PC-3 (cell line): ENCODE measurements at regions not wholly inside any gene's neighbourhood (a gene's known extent, or its start where the extent isn't known, plus 50 kb on each side); places are given as distances from the start of the nearest gene placed in this dataset.

Source experiments
- ATAC-seq: fragments of 200-7000 bp; cut with Tn5 transposase; 2 replicates; pipeline ENCODE4 v1.9.1; 2020; ENCODE audit warnings: mild to moderate bottlenecking, moderate library complexity
- BruUV-seq: library from RNA; stranded (reverse); fragments of 400-500 nt; replicated peaks from 2 replicates; lab custom pipeline; 2021; lab: Mats Ljungman, UMichigan
- CTCF ChIA-PET: fragments of 300-600 bp; sonication (Branson Sonifier 250); formaldehyde crosslinking; loops from one replicate; lab custom pipeline; 2022; ENCODE audit warnings: antibody characterized with exemption; lab: Charles Lee
- POLR2A ChIA-PET: fragments of 300-600 bp; sonication (Branson Sonifier 250); formaldehyde crosslinking; loops from one replicate; lab custom pipeline; 2022; ENCODE audit warnings: antibody characterized with exemption; ENCODE audit not compliant: unreplicated experiment; lab: Charles Lee
- DNase-seq: peaks from one replicate; pipeline ENCODE4 v3.0.0-alpha.2; 2015
- H2AFZ ChIP-seq: fragments of 300-600 bp; sonication (generic); 2 replicates; pipeline ENCODE4 v1.6.0; 2016; ENCODE audit warnings: antibody characterized with exemption, low read length
- H3F3A ChIP-seq: fragments of 300-600 bp; sonication (generic); one replicate; pipeline ENCODE4 v1.6.0; 2017; ENCODE audit warnings: antibody characterized with exemption, low read length, control low read depth, mild to moderate bottlenecking; ENCODE audit not compliant: unreplicated experiment
- H3K27ac ChIP-seq: fragments of 300-600 bp; sonication (generic); 2 replicates; pipeline ENCODE4 v1.5.1; 2016; ENCODE audit warnings: mild to moderate bottlenecking, low read length
- H3K27me3 ChIP-seq: fragments of 300-600 bp; sonication (generic); 2 replicates; pipeline ENCODE4 v1.6.1; 2016; ENCODE audit warnings: low read length, mixed read lengths
- H3K36me3 ChIP-seq: fragments of 300-600 bp; sonication (generic); 2 replicates; pipeline ENCODE4 v1.6.1; 2016; ENCODE audit warnings: low read depth, mixed run types, low read length, mixed read lengths
- H3K4me1 ChIP-seq: fragments of 300-600 bp; sonication (generic); 2 replicates; pipeline ENCODE4 v1.5.1; 2016; ENCODE audit warnings: low read length; ENCODE audit not compliant: insufficient read depth
- H3K4me2 ChIP-seq: fragments of 300-600 bp; sonication (generic); 2 replicates; pipeline ENCODE4 v1.6.0; 2016; ENCODE audit warnings: low read length
- H3K4me3 ChIP-seq: fragments of 300-600 bp; sonication (generic); 2 replicates; pipeline ENCODE4 v1.5.1; 2016; ENCODE audit warnings: mild to moderate bottlenecking, low read length, mixed read lengths
- H3K79me2 ChIP-seq: fragments of 300-600 bp; sonication (generic); 2 replicates; pipeline ENCODE4 v1.6.1; 2017; ENCODE audit warnings: low read length, mixed read lengths
- H3K9ac ChIP-seq: fragments of 300-600 bp; sonication (generic); 2 replicates; pipeline ENCODE4 v1.6.0; 2016; ENCODE audit warnings: mild to moderate bottlenecking, low read length
- H3K9me2 ChIP-seq: fragments of 300-600 bp; sonication (generic); replicated peaks from 2 replicates; pipeline ENCODE4 v1.6.1; 2016; ENCODE audit warnings: mixed run types, low read length, mixed read lengths
- H3K9me3 ChIP-seq: fragments of 300-600 bp; sonication (generic); 2 replicates; pipeline ENCODE4 v1.6.1; 2016; ENCODE audit warnings: low read length, mixed read lengths
- H4K20me1 ChIP-seq: fragments of 300-600 bp; sonication (generic); 2 replicates; pipeline ENCODE4 v1.6.1; 2016; ENCODE audit warnings: low read length, mixed read lengths
- CTCF ChIP-seq: fragments of 300-600 bp; sonication (generic); conservative IDR thresholded peaks from 2 replicates; pipeline ENCODE4 v1.5.1; 2017; ENCODE audit warnings: antibody characterized with exemption, low read depth, mild to moderate bottlenecking, low read length
- EZH2 ChIP-seq: fragments of 300-600 bp; sonication (generic); IDR thresholded peaks from one replicate; pipeline ENCODE4 v1.6.1; 2017; ENCODE audit warnings: antibody characterized with exemption, mild to moderate bottlenecking, low read length; ENCODE audit not compliant: unreplicated experiment
- EZH2phosphoT487 ChIP-seq: fragments of 300-600 bp; sonication (generic); IDR thresholded peaks from 2 replicates; pipeline ENCODE4 v1.6.1; 2018; ENCODE audit warnings: mild to moderate bottlenecking, antibody characterized with exemption, low read length, borderline replicate concordance
- intact Hi-C: fragments of 100-400 bp; cut with micrococcal nuclease; formaldehyde crosslinking; loops from 2 replicates; pipeline ENCODE4 v1.9.0; 2023

GRCh38 chr2:121898483-121898882 lies 143.0 kb downstream of the TSN start:
- Histone ChIP-seq H3F3A (no peaks in the 10 kb centered on the region), H3K4me3 (no peak overlapping the region), H3K79me2 (no peaks in the 10 kb centered on the region), H3K9me3 (no peaks in the 10 kb centered on the region), H3K4me1 (no peaks in the 10 kb centered on the region), H3K36me3 (no peaks in the 10 kb centered on the region), H3K27ac (no peak overlapping the region), H3K27me3 (peaks cover 23% of the 10 kb centered on the region), H2AFZ (peak overlapping the region; percentile 57; the same call in 1 of the 2 replicates), H3K9me2 (no peaks in the 10 kb centered on the region), H3K4me2 (no peak overlapping the region), H3K9ac (no peak overlapping the region), H4K20me1 (no peaks in the 10 kb centered on the region)
- POLR2A ChIA-PET = no interaction called here
- peak; percentile 47 for DNase-seq
- intact Hi-C loops = no loop called here
- no peak for TF ChIP-seq EZH2
- no peak for TF ChIP-seq EZH2phosphoT487
- no peak for TF ChIP-seq CTCF
- BruUV-seq = no TSS peak
- CTCF ChIA-PET = no interaction called here
- ATAC-seq = no peak

GRCh38 chr2:121900391-121900790 lies 144.9 kb downstream of the TSN start:
- Histone ChIP-seq H3K27me3 (peaks cover 37% of the 10 kb centered on the region), H3K79me2 (no peaks in the 10 kb centered on the region), H4K20me1 (no peaks in the 10 kb centered on the region), H2AFZ (no peak overlapping the region), H3K9ac (no peak overlapping the region), H3K4me1 (no peaks in the 10 kb centered on the region), H3K36me3 (no peaks in the 10 kb centered on the region), H3K4me3 (no peak overlapping the region), H3K9me3 (no peaks in the 10 kb centered on the region), H3K9me2 (no peaks in the 10 kb centered on the region), H3K27ac (no peak overlapping the region), H3F3A (no peaks in the 10 kb centered on the region), H3K4me2 (no peak overlapping the region)
- ChIA-PET CTCF (no interaction called here), POLR2A (no interaction called here)
- no peak for TF ChIP-seq EZH2phosphoT487
- TF ChIP-seq EZH2 = no peak
- TF ChIP-seq CTCF = no peak
- intact Hi-C loops = no loop called here
- DNase-seq = no peak
- BruUV-seq = no TSS peak
- no peak for ATAC-seq

GRCh38 chr2:121902171-121902591 lies 146.7 kb downstream of the TSN start:
- DNase-seq = no peak
- TF ChIP-seq CTCF = 0 out of 2 replicates have a peak, but pooled peaks have one; percentile 20
- no peak for TF ChIP-seq EZH2phosphoT487
- no peak for TF ChIP-seq EZH2
- Histone ChIP-seq H2AFZ (no peak overlapping the region), H3K4me1 (no peaks in the 10 kb centered on the region), H3F3A (no peaks in the 10 kb centered on the region), H3K27ac (no peak overlapping the region), H3K9ac (no peak overlapping the region), H3K9me2 (no peaks in the 10 kb centered on the region), H3K9me3 (no peaks in the 10 kb centered on the region), H3K4me3 (no peak overlapping the region), H3K79me2 (no peaks in the 10 kb centered on the region), H3K36me3 (no peaks in the 10 kb centered on the region), H3K4me2 (no peak overlapping the region), H4K20me1 (no peaks in the 10 kb centered on the region), H3K27me3 (peaks cover 41% of the 10 kb centered on the region)
- no TSS peak for BruUV-seq
- ATAC-seq = no peak
- ChIA-PET CTCF (no interaction called here), POLR2A (no interaction called here)
- intact Hi-C loops = no loop called here
